Naive thymus-derived CD4-positive, alpha-beta T cell (primary cell): ENCODE measurements at regions not wholly inside any gene's neighbourhood (a gene's known extent, or its start where the extent isn't known, plus 50 kb on each side); places are given as distances from the start of the nearest gene placed in this dataset.

Source experiments
- ATAC-seq: fragments of 150-1000 bp; cut with Tn5 transposase; 2 replicates; pipeline ENCODE4 v1.10.0; 2021; ENCODE audit warnings: mild to moderate bottlenecking, moderate library complexity
- CTCF ChIA-PET: fragments of 350-600 bp; sonication (Branson Sonifier 250); formaldehyde crosslinking; loops from one replicate; lab custom pipeline; 2021; ENCODE audit warnings: antibody characterized with exemption; lab: Charles Lee
- POLR2A ChIA-PET: fragments of 350-600 bp; sonication (Branson Sonifier 250); formaldehyde crosslinking; loops from one replicate; lab custom pipeline; 2021; ENCODE audit warnings: antibody characterized with exemption, inconsistent platforms; lab: Charles Lee
- DNase-seq, 9 donors: peaks; one replicate each; pipeline versions ENCODE4 v3.0.0 to v3.0.0-alpha.2; 2020 to 2022; ENCODE audit warnings: mixed read lengths in 1 of 9
- H3K27ac ChIP-seq: one replicate; pipeline ENCODE4 v1.7.0; 2013; ENCODE audit warnings: mild to moderate bottlenecking, low read depth, low read length, moderate library complexity
- H3K27me3 ChIP-seq, 2 donors: one replicate each; pipeline ENCODE4 v1.7.0; 2013; ENCODE audit warnings: low read length in 2 of 2, mild to moderate bottlenecking in 2 of 2, moderate library complexity in 2 of 2; ENCODE audit not compliant: control insufficient read depth in 2 of 2, insufficient read depth in 2 of 2
- H3K36me3 ChIP-seq, 3 experiments: 1 replicate in 2 of 3; 2 replicates in 1 of 3; pipeline ENCODE4 v1.7.0; 2013; ENCODE audit warnings: low read length in 3 of 3, mild to moderate bottlenecking in 3 of 3, moderate library complexity in 1 of 3; ENCODE audit not compliant: insufficient read depth in 3 of 3, control insufficient read depth in 2 of 3
- H3K4me1 ChIP-seq, 2 donors: one replicate each; pipeline ENCODE4 v1.7.0; 2013; ENCODE audit warnings: low read length in 2 of 2, mild to moderate bottlenecking in 2 of 2, moderate library complexity in 1 of 2; ENCODE audit not compliant: control insufficient read depth in 2 of 2, insufficient read depth in 2 of 2
- H3K4me3 ChIP-seq: 2 replicates; pipeline ENCODE4 v1.7.0; 2013; ENCODE audit warnings: mild to moderate bottlenecking, low read length
- H3K9me3 ChIP-seq, 3 experiments: 1 replicate in 2 of 3; 2 replicates in 1 of 3; pipeline ENCODE4 v1.7.0; 2013; ENCODE audit warnings: low read length in 3 of 3; ENCODE audit not compliant: control insufficient read depth in 2 of 3
- H3K27ac Mint-ChIP-seq, 9 donors: one replicate each; pipeline ENCODE4 v1.8.0; 2020 to 2022; ENCODE audit warnings: mixed read lengths in 9 of 9, mild to moderate bottlenecking in 8 of 9, moderate library complexity in 5 of 9, inconsistent platforms in 2 of 9
- H3K27me3 Mint-ChIP-seq, 5 donors: one replicate each; pipeline ENCODE4 v1.8.0; 2021 to 2022; ENCODE audit warnings: mixed read lengths in 5 of 5, mild to moderate bottlenecking in 1 of 5
- H3K36me3 Mint-ChIP-seq, 5 donors: one replicate each; pipeline ENCODE4 v1.8.0; 2020 to 2022; ENCODE audit warnings: mixed read lengths in 5 of 5, mild to moderate bottlenecking in 3 of 5, inconsistent platforms in 1 of 5
- H3K4me1 Mint-ChIP-seq, 7 donors: one replicate each; pipeline ENCODE4 v1.8.0; 2020 to 2022; ENCODE audit warnings: mixed read lengths in 7 of 7, mild to moderate bottlenecking in 3 of 7, inconsistent platforms in 1 of 7
- H3K4me3 Mint-ChIP-seq, 10 donors: one replicate each; pipeline ENCODE4 v1.8.0; 2020 to 2022; ENCODE audit warnings: mild to moderate bottlenecking in 10 of 10, mixed read lengths in 10 of 10, moderate library complexity in 6 of 10, inconsistent platforms in 2 of 10
- H3K9me3 Mint-ChIP-seq, 11 donors: one replicate each; pipeline ENCODE4 v1.8.0; 2020 to 2022; ENCODE audit warnings: mixed read lengths in 11 of 11, mild to moderate bottlenecking in 4 of 11, inconsistent platforms in 1 of 11, moderate library complexity in 1 of 11
- intact Hi-C, 2 donors: fragments of 100-400 bp; cut with micrococcal nuclease; formaldehyde crosslinking; loops; one replicate each; pipeline ENCODE4 v1.15.1; 2023

DNA sequence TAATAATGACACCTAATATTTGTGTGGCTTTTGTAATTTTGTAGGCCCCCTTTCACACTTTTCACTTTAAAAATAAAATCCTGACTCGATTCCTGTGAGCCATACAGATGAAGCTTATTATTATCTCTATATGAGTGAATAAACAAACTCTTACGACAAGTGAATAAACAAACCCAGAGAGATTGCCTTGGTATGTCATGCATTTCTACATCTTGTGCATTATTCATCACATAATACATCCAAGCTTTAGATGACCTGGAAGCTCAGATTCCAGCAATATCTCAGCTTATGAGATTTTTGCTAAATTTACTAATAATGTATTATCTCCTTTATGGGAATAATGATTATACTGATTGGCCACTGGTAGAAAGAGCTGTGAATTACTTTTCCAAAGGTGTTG lies 248.2 kb downstream of the TBX18 start:
- H3K27ac Mint-ChIP-seq: no peak overlapping the region
- H3K4me3 ChIP-seq: no peak overlapping the region
- ChIA-PET POLR2A (no interaction called here), CTCF (no interaction called here)
- H3K9me3 ChIP-seq: no peaks in the 10 kb centered on the region
- H3K9me3 Mint-ChIP-seq: peaks cover 0 to 4% (median 0%) of the 10 kb centered on the region in 11 donors
- H3K36me3 ChIP-seq: no peaks in the 10 kb centered on the region
- H3K27me3 ChIP-seq: no peaks in the 10 kb centered on the region
- H3K27ac ChIP-seq: no peak overlapping the region
- no peak overlapping the region for H3K4me3 Mint-ChIP-seq
- intact Hi-C loops: no loop called here
- no peaks in the 10 kb centered on the region for H3K4me1 ChIP-seq
- H3K27me3 Mint-ChIP-seq: peaks cover 0 to 5% (median 0%) of the 10 kb centered on the region in 5 donors
- ATAC-seq: no peak
- H3K36me3 Mint-ChIP-seq: no peaks in the 10 kb centered on the region
- DNase-seq: no peak
- H3K4me1 Mint-ChIP-seq: no peaks in the 10 kb centered on the region

DNA sequence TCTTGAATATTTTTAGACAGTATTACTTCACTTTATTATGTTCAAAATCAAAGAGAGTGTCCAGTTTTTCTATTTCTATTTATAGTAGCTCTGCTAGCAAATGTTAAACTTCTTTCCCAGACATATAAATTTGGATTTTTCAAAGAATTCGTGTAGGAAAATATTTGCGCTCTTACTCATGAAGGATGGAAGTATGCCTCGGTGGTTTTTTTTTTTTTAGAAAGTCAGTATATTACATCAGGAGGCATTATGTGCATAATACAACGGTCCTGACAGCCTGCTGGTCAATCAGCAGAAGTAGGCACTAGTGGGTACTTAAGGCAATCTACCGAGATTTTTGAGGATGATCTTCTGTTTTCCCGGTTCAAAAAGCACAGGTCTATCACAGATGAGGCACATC lies 249.3 kb downstream of the TBX18 start:
- Mint-ChIP-seq H3K36me3 (no peaks in the 10 kb centered on the region), H3K27ac (no peak overlapping the region), H3K9me3 (peaks cover 0 to 4% (median 0%) of the 10 kb centered on the region in 11 donors), H3K4me3 (no peak overlapping the region), H3K4me1 (no peaks in the 10 kb centered on the region), H3K27me3 (peaks cover 0 to 5% (median 0%) of the 10 kb centered on the region in 5 donors)
- Histone ChIP-seq H3K27ac (no peak overlapping the region), H3K36me3 (no peaks in the 10 kb centered on the region), H3K4me3 (no peak overlapping the region), H3K4me1 (no peaks in the 10 kb centered on the region), H3K9me3 (no peaks in the 10 kb centered on the region), H3K27me3 (no peaks in the 10 kb centered on the region)
- ChIA-PET POLR2A (no interaction called here), CTCF (interaction anchor here (0.6 kb wide), 1 partner anchor 53 kb away, joined by 3 read pairs; no protein-coding TSS in a partner anchor)
- no peak for DNase-seq
- intact Hi-C loops: no loop called here
- no peak for ATAC-seq

DNA sequence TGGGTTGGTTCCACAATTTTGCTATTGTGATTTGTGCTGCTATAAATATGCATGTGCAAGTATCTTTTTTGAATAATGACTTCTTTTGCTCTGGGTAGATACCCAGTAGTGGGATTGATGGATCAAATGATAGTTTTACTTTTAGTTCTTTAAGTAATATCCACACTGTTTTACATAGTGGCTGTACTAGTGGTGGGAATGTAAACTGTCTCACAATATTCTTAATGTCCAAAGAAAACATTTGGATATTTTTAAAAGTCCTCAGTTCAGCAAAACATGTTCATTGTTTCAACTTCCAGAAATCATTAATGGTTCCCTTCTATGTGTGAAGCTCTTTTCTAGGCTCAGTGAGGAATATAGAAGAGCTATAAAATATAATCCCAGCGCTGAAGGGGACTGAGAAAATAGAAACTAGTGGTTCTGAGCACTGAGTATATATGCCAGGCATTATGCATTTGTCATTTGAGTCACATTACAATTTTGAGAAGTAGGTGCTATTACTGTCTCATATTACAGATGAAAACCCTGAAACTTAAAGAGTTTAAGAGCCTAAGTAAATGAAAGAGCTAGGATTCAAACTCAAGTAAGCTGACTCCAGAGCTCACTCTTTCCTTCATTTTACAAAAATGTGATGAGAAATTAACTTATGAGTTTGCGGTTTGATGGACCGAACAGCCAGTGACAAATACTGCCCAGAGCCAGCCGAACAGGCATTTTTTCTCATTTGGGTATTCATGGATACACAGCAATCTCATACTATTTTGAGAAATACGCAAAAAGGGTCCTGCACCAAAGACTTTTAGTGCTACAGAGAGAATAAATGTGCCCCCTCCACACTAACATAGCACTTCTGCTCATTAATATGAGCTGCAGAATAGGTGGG lies 250.1 kb downstream of the TBX18 start:
- ATAC-seq (no peak), DNase-seq (no peak)
- ChIA-PET POLR2A (no interaction called here), CTCF (interaction anchor here (0.6 kb wide), 1 partner anchor 54 kb away, joined by 3 read pairs; no protein-coding TSS in a partner anchor)
- peaks cover 0 to 5% (median 0%) of the 10 kb centered on the region in 5 donors for H3K27me3 Mint-ChIP-seq
- peaks cover 0 to 4% (median 0%) of the 10 kb centered on the region in 11 donors for H3K9me3 Mint-ChIP-seq
- H3K27ac Mint-ChIP-seq: no peak overlapping the region
- H3K4me3 ChIP-seq: no peak overlapping the region
- H3K36me3 ChIP-seq: no peaks in the 10 kb centered on the region
- H3K4me1 ChIP-seq: no peaks in the 10 kb centered on the region
- no peak overlapping the region for H3K4me3 Mint-ChIP-seq
- no peaks in the 10 kb centered on the region for H3K27me3 ChIP-seq
- H3K27ac ChIP-seq: no peak overlapping the region
- H3K9me3 ChIP-seq: no peaks in the 10 kb centered on the region
- no peaks in the 10 kb centered on the region for H3K4me1 Mint-ChIP-seq
- intact Hi-C loops: no loop called here
- no peaks in the 10 kb centered on the region for H3K36me3 Mint-ChIP-seq

DNA sequence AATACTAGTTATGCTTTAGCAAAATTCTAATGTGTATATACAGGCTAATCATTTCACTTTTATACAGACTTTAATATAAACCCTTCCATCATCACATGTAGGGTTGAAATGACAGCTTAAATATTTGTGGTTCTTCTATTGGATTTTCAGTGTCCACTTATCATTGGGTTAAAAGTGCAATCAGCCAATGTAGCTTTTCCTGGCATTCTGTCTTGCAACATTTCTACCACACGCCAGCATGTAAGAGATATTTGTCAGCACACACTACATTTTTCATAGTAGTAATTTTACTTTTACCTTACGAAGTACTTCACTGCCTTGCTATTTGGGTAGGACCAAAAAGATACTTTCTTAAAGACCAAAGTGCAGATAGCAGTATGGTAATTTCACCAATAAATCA lies 252.0 kb downstream of the TBX18 start:
- DNase-seq: no peak
- intact Hi-C loops: no loop called here

DNA sequence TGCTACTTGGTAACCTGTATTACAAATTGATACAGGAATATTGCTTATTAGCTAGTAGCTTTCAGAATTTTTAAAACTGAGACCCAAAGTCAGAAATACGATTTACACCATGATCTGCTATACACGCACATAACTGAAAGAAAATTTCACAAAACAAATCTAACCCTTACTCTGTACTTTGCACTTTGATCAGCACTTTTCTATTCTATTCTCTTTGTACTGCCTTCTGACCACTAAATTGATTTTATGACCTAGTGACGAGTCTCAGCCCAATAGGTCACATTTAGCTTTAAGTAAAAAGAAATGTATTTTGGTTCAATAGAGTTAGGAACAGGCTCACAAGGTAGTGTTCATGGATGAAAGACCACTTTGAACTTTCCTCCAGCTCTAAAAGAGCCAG lies 252.5 kb downstream of the TBX18 start:
- H3K27me3 Mint-ChIP-seq: no peaks in the 10 kb centered on the region
- no peaks in the 10 kb centered on the region for H3K36me3 ChIP-seq
- H3K4me1 Mint-ChIP-seq: no peaks in the 10 kb centered on the region
- no peaks in the 10 kb centered on the region for H3K4me1 ChIP-seq
- H3K4me3 Mint-ChIP-seq: no peak overlapping the region
- H3K9me3 Mint-ChIP-seq: peaks cover 0 to 14% (median 0%) of the 10 kb centered on the region in 11 donors
- intact Hi-C loops: no loop called here
- POLR2A ChIA-PET: no interaction called here
- no peak for ATAC-seq
- no peaks in the 10 kb centered on the region for H3K36me3 Mint-ChIP-seq
- no peak overlapping the region for H3K27ac ChIP-seq
- H3K4me3 ChIP-seq: no peak overlapping the region
- no peaks in the 10 kb centered on the region for H3K27me3 ChIP-seq
- H3K27ac Mint-ChIP-seq: no peak overlapping the region
- CTCF ChIA-PET: no interaction called here
- H3K9me3 ChIP-seq: no peaks in the 10 kb centered on the region
- no peak for DNase-seq

More for the DNA sequence above, 252.0 kb downstream of the TBX18 start:
- H3K27ac Mint-ChIP-seq: no peak overlapping the region
- H3K4me3 Mint-ChIP-seq: no peak overlapping the region
- H3K9me3 Mint-ChIP-seq: peaks cover 0 to 9% (median 0%) of the 10 kb centered on the region in 11 donors
- Histone ChIP-seq H3K27me3 (no peaks in the 10 kb centered on the region), H3K27ac (no peak overlapping the region), H3K36me3 (no peaks in the 10 kb centered on the region), H3K4me3 (no peak overlapping the region), H3K4me1 (no peaks in the 10 kb centered on the region), H3K9me3 (no peaks in the 10 kb centered on the region)
- CTCF ChIA-PET: no interaction called here
- H3K36me3 Mint-ChIP-seq: no peaks in the 10 kb centered on the region
- no peak for ATAC-seq
- POLR2A ChIA-PET: no interaction called here
- H3K27me3 Mint-ChIP-seq: no peaks in the 10 kb centered on the region
- H3K4me1 Mint-ChIP-seq: no peaks in the 10 kb centered on the region

DNA sequence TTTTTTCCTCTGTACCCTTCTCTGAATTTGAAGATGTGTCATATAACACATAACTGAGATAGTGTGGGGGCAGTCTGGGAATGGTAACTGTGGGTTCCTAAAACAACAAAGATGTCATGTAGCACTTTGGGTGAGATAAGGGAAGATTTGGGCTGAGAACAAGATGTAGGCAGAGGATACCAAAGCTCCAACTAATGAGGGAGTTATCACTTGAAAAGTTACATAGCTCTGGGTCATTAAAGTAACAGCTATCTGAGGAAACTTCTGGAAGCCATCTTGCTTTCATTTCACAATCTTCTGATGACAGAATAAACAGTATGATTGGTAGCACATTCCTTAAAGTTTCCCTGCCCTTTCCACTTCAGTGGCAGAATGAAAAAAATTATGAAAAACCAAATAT lies 255.4 kb downstream of the TBX18 start:
- Histone ChIP-seq H3K4me3 (no peak overlapping the region), H3K36me3 (no peaks in the 10 kb centered on the region), H3K27ac (no peak overlapping the region), H3K27me3 (no peaks in the 10 kb centered on the region), H3K9me3 (no peaks in the 10 kb centered on the region), H3K4me1 (no peaks in the 10 kb centered on the region)
- no peaks in the 10 kb centered on the region for H3K36me3 Mint-ChIP-seq
- ATAC-seq (no peak), DNase-seq (no peak)
- H3K4me3 Mint-ChIP-seq: no peak overlapping the region
- no peaks in the 10 kb centered on the region for H3K27me3 Mint-ChIP-seq
- ChIA-PET CTCF (no interaction called here), POLR2A (no interaction called here)
- H3K27ac Mint-ChIP-seq: no peak overlapping the region
- no peaks in the 10 kb centered on the region for H3K4me1 Mint-ChIP-seq
- H3K9me3 Mint-ChIP-seq: peaks cover 0 to 14% (median 4%) of the 10 kb centered on the region in 11 donors
- intact Hi-C loops: no loop called here

DNA sequence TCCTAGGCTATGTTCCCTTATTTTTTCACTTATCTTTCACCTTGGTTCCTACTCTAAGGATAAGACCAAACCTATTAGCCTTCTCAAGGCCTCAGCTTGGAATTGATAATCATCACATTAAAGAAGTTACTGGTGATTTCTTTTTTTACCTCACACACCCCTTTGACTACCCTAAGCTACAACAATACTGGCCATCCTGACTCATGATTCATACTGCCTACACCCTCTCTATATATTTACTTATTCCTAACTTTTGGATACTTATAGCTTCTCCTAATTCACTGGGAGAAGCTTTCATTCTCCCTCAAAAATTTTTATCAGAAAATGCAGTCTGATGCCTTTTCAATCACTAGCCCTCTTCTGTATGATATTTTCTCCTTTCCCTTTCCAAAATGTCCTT lies 256.1 kb downstream of the TBX18 start:
- Mint-ChIP-seq H3K4me3 (no peak overlapping the region), H3K4me1 (no peaks in the 10 kb centered on the region), H3K36me3 (no peaks in the 10 kb centered on the region), H3K27ac (no peak overlapping the region), H3K9me3 (peaks cover 0 to 14% (median 4%) of the 10 kb centered on the region in 11 donors), H3K27me3 (no peaks in the 10 kb centered on the region)
- ATAC-seq (no peak), DNase-seq (no peak)
- no peaks in the 10 kb centered on the region for H3K36me3 ChIP-seq
- ChIA-PET CTCF (no interaction called here), POLR2A (no interaction called here)
- H3K4me1 ChIP-seq: no peaks in the 10 kb centered on the region
- no peak overlapping the region for H3K27ac ChIP-seq
- no peaks in the 10 kb centered on the region for H3K9me3 ChIP-seq
- no peaks in the 10 kb centered on the region for H3K27me3 ChIP-seq
- intact Hi-C loops: no loop called here
- no peak overlapping the region for H3K4me3 ChIP-seq
